Panc1 (cell line): ENCODE measurements at regions not wholly inside any gene's neighbourhood (a gene's known extent, or its start where the extent isn't known, plus 50 kb on each side); places are given as distances from the start of the nearest gene placed in this dataset.

ENCODE experiments used
- ATAC-seq: fragments of 200-7000 bp; cut with Tn5 transposase; 2 replicates; pipeline ENCODE4 v1.9.1; 2020; ENCODE audit warnings: mild to moderate bottlenecking, moderate library complexity
- BruUV-seq: library from RNA; stranded (reverse); fragments of 400-500 nt; replicated peaks from 2 replicates; lab custom pipeline; 2021; lab: Mats Ljungman, UMichigan
- CTCF ChIA-PET: fragments of 300-600 bp; sonication (Branson Sonifier 250); formaldehyde crosslinking; loops from one replicate; lab custom pipeline; 2022; ENCODE audit warnings: antibody characterized with exemption; lab: Charles Lee
- POLR2A ChIA-PET: fragments of 300-600 bp; sonication (Branson Sonifier 250); formaldehyde crosslinking; loops from one replicate; lab custom pipeline; 2022; ENCODE audit warnings: antibody characterized with exemption; lab: Charles Lee
- DNase-seq: peaks from one replicate; pipeline ENCODE4 v3.0.0-alpha.2; 2010; ENCODE audit warnings: low read depth, low spot score
- H3K27ac ChIP-seq: 2 replicates; pipeline ENCODE4 v1.5.1; 2011; ENCODE audit warnings: mild to moderate bottlenecking, low read length, inconsistent platforms
- H3K27me3 ChIP-seq: fragments of 200-500 bp; sonication (Bioruptor generic); 2 replicates; pipeline ENCODE4 v1.6.0; 2014; ENCODE audit warnings: low read length, inconsistent platforms; ENCODE audit not compliant: control insufficient read depth, insufficient read depth
- H3K36me3 ChIP-seq: fragments of 200-500 bp; sonication (Bioruptor generic); 2 replicates; pipeline ENCODE4 v1.5.1; 2014; ENCODE audit warnings: inconsistent platforms, mild to moderate bottlenecking, low read length, moderate library complexity; ENCODE audit not compliant: control insufficient read depth, insufficient read depth
- H3K4me1 ChIP-seq: 2 replicates; pipeline ENCODE4 v1.5.1; 2011; ENCODE audit warnings: inconsistent platforms, mild to moderate bottlenecking, low read length, moderate library complexity; ENCODE audit not compliant: control insufficient read depth, insufficient read depth
- H3K4me3 ChIP-seq, 2 experiments: 2 replicates each; pipeline ENCODE4 v1.5.1; 2011 to 2012; ENCODE audit warnings: low read depth in 2 of 2, low read length in 2 of 2, mild to moderate bottlenecking in 2 of 2, inconsistent platforms in 1 of 2, moderate library complexity in 1 of 2
- H3K9me3 ChIP-seq: fragments of 200-500 bp; sonication (Bioruptor generic); 2 replicates; pipeline ENCODE4 v1.5.1; 2014; ENCODE audit warnings: low read depth, mild to moderate bottlenecking, inconsistent platforms, low read length, moderate library complexity; ENCODE audit not compliant: control insufficient read depth, insufficient read depth
- CTCF ChIP-seq: fragments of 450-650 bp; IDR thresholded peaks from 2 replicates; pipeline ENCODE4 v1.5.1; 2017; ENCODE audit warnings: mild to moderate bottlenecking
- POLR2AphosphoS5 ChIP-seq: IDR thresholded peaks from 2 replicates; pipeline ENCODE4 v1.6.1; 2012; ENCODE audit warnings: mild to moderate bottlenecking, low read depth, low read length, moderate library complexity
- REST ChIP-seq, 2 experiments: IDR thresholded peaks; 2 replicates each; pipeline ENCODE4 v1.6.1; 2011 to 2012; ENCODE audit warnings: low read depth in 2 of 2, control low read depth in 1 of 2, low read length in 1 of 2, mild to moderate bottlenecking in 1 of 2, moderate library complexity in 1 of 2; ENCODE audit not compliant: insufficient read depth in 1 of 2
- SIN3A ChIP-seq: IDR thresholded peaks from 2 replicates; pipeline ENCODE4 v1.6.1; 2012; ENCODE audit warnings: low read depth, mild to moderate bottlenecking, low read length, moderate library complexity, borderline replicate concordance; ENCODE audit not compliant: insufficient read depth
- TCF7L2 ChIP-seq: IDR thresholded peaks from 2 replicates; pipeline ENCODE4 v1.6.1; 2011; ENCODE audit warnings: mild to moderate bottlenecking, low read depth, low read length, inconsistent platforms
- in situ Hi-C: cut with HindIII; loops from 2 replicates; pipeline ENCODE4 v1.10.0; 2016; ENCODE audit warnings: low sequenced_read_pairs, low pct_unique_long_range_greater_than_20kb
- intact Hi-C: fragments of 100-400 bp; cut with micrococcal nuclease; formaldehyde crosslinking; loops from one replicate; pipeline ENCODE4 v1.10.0; 2022; ENCODE audit not compliant: unreplicated experiment

GRCh38 chr4:180160195-180160983 is 2082.8 kb upstream of the TENM3 start:
- POLR2A ChIA-PET = no interaction called here
- ATAC-seq (no peak), DNase-seq (no peak)
- H3K9me3 ChIP-seq = no peaks in the 10 kb centered on the region
- no TSS peak for BruUV-seq
- CTCF ChIA-PET = no interaction called here
- H3K4me1 ChIP-seq = no peaks in the 10 kb centered on the region
- no peak overlapping the region for H3K4me3 ChIP-seq
- in situ Hi-C loops = no loop called here
- H3K27ac ChIP-seq = no peak overlapping the region
- H3K36me3 ChIP-seq = no peaks in the 10 kb centered on the region
- intact Hi-C loops = no loop called here
- TF ChIP-seq SIN3A (no peak), CTCF (no peak), POLR2AphosphoS5 (no peak), REST (IDR thresholded peaks at IDR 0.05; ENCODE audit: insufficient read depth in 1 of 2, low read depth in 2 of 2, low read length in 1 of 2) (no peak), TCF7L2 (no peak)
- no peaks in the 10 kb centered on the region for H3K27me3 ChIP-seq

- DNase-seq = no peak
- H3K36me3 ChIP-seq = no peaks in the 10 kb centered on the region
- ChIA-PET CTCF (no interaction called here), POLR2A (no interaction called here)
- in situ Hi-C loops (no loop called here), intact Hi-C loops (no loop called here)
- no peaks in the 10 kb centered on the region for H3K27me3 ChIP-seq
- no peak overlapping the region for H3K4me3 ChIP-seq
- TF ChIP-seq CTCF = no peak
- ATAC-seq = no peak
- no peaks in the 10 kb centered on the region for H3K4me1 ChIP-seq
- no TSS peak for BruUV-seq
- H3K9me3 ChIP-seq = no peaks in the 10 kb centered on the region
- H3K27ac ChIP-seq = no peak overlapping the region
Measured at GRCh38 chr4:180164799-180165198, 2078.4 kb upstream of the TENM3 start.
